ENCODE measurements at regions not wholly inside any gene's neighbourhood (a gene's known extent, or its start where the extent isn't known, plus 50 kb on each side); places are given as distances from the start of the nearest gene placed in this dataset.

DNA sequence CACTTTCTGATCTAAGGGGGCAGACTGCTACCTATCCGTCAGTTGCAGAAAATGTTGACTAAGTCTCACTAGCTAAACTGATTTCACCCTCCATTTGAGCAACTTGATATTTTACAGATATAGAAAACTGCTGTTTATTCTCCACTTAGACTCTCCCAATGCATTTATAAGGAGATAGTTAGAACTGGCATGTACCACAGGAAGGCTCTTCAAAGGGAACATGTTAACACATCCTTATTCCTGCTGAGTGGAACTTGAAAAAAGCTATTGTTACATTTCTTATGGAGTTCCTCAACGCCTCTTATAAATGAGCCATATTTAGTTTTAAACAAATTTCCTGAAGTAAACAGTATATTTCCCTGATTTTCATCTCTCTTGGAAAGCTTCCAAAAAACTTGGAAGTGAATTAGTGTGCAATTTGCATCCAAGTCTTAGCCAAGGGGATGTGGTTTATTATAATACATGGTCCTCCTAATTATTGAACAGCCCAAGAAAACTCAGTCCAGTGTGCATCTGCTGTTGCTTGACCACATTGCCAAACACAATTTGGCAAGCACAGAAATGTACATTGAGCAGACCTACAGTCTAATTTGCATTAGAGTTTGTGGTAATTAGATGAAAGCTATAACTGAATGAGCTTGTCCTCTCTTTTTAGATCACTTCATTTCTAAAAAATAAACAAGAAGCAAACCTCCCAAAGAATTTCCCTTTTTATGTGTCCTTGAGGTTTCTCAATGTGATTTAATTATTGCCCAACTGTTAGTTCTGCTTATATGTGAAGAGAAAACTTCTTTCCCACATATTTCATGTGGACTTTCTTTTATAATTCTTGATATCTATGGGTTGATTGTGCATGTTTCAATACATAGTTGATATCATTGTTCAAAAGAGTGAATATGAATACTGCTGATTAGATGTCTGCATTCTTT is 72.6 kb upstream of the DPH6 start:
- TF ChIP-seq, protein P1, sequence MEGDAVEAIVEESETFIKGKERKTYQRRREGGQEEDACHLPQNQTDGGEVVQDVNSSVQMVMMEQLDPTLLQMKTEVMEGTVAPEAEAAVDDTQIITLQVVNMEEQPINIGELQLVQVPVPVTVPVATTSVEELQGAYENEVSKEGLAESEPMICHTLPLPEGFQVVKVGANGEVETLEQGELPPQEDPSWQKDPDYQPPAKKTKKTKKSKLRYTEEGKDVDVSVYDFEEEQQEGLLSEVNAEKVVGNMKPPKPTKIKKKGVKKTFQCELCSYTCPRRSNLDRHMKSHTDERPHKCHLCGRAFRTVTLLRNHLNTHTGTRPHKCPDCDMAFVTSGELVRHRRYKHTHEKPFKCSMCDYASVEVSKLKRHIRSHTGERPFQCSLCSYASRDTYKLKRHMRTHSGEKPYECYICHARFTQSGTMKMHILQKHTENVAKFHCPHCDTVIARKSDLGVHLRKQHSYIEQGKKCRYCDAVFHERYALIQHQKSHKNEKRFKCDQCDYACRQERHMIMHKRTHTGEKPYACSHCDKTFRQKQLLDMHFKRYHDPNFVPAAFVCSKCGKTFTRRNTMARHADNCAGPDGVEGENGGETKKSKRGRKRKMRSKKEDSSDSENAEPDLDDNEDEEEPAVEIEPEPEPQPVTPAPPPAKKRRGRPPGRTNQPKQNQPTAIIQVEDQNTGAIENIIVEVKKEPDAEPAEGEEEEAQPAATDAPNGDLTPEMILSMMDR (conservative IDR thresholded peaks at IDR 0.05; ENCODE audit: low read depth, low read length), result no peak
- no peak for DNase-seq (ENCODE audit: low read depth)
- no peak overlapping the region for H3K4me3 ChIP-seq (ENCODE audit: low read depth, low read length)

DNA sequence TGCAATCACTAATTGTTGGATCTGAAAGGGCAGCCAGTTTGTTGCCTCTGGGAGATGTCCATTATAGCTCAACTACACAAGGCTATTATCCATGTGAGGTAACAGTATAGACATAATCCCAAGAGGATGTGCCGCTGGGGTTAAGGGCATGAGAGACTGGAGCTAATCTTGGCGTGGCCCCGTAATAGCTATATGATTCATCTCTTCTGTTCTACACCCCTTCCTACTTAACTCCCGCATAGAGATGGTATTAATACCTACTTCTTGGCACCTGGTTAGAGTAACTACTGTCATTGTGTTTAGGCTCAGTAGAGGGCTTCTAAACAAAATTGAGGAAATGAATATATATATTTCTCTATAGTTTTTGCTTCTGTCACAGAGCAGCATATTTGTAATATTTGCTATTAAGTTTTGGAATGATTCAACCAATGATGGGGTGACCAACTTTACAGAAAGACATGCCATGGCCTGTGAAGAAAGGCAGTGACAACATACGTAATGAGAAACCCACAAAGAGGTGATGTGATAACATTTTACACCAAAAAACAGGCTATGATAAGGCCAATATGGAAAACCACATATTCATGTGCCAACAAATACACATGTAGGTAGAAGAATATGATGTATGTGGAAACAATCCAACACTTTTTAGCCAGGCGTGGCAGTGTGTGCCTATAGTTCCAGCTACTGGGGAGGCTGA is 76.8 kb upstream of the DPH6 start:
- no peak for DNase-seq (ENCODE audit: low read depth)
- H3K4me3 ChIP-seq (ENCODE audit: low read depth, low read length), result no peak overlapping the region
- TF ChIP-seq, protein P1 (conservative IDR thresholded peaks at IDR 0.05; ENCODE audit: low read depth, low read length), result no peak

GRCh38 chr15:35624881-35625280 is 78.9 kb upstream of the DPH6 start:
- TF ChIP-seq, protein P1 (conservative IDR thresholded peaks at IDR 0.05; ENCODE audit: low read depth, low read length), result no peak
- H3K4me3 ChIP-seq (ENCODE audit: low read depth, low read length), result no peak overlapping the region
- peak; percentile 62 for DNase-seq (ENCODE audit: low read depth)

- no peak for DNase-seq (ENCODE audit: low read depth)
- TF ChIP-seq, protein P1 (conservative IDR thresholded peaks at IDR 0.05; ENCODE audit: low read depth, low read length), result no peak
- H3K4me3 ChIP-seq (ENCODE audit: low read depth, low read length), result no peak overlapping the region
Measured at GRCh38 chr15:35626571-35627318, 80.8 kb upstream of the DPH6 start.

DNA sequence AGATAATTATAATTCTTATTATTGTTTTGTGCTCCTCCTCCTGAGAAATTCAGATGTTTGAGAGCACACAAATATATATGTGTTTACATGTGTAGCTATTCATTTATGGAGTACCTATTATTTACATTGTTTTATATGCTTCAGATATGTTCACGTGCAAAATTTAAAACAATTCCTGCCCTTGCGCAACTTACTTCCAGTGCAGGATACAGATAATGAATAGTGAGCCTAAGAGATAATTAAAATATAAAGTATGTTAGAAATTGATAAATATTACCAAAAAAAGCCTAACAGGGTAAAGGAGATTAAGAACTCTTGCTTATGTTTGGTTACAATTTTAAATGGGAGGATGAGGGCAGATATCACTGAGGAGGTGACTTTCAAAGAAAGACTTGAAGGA is 81.7 kb upstream of the DPH6 start:
- H3K4me3 ChIP-seq (ENCODE audit: low read depth, low read length), result no peak overlapping the region
- no peak for DNase-seq (ENCODE audit: low read depth)
- TF ChIP-seq, protein P1 (conservative IDR thresholded peaks at IDR 0.05; ENCODE audit: low read depth, low read length), result no peak

DNA sequence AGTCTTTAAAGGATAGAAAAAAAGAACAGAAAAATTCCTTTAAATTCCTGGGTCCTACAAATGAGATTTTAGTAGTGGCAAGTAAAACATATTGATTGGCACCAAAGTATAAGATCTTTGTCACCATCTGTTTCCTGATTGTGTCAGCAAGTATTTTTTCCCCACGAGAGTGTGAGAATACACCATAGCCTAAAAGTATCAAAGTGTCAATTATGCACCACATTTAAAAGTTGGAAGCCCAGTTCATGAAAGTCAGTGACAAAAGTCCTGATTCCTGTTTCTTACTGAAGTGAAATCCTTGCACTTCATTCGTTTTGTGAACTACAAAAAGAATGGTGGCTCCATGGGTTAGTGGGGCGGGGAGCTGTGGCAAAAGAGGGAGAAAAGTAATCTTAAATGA is 83.8 kb upstream of the DPH6 start:
- no peak overlapping the region for H3K4me3 ChIP-seq (ENCODE audit: low read depth, low read length)
- TF ChIP-seq, protein P1 (conservative IDR thresholded peaks at IDR 0.05; ENCODE audit: low read depth, low read length), result no peak
- no peak for DNase-seq (ENCODE audit: low read depth)

All from epithelial cell of proximal tubule (primary cell).